Endothelial cell of umbilical vein (primary cell): ENCODE measurements at regions not wholly inside any gene's neighbourhood (a gene's known extent, or its start where the extent isn't known, plus 50 kb on each side); places are given as distances from the start of the nearest gene placed in this dataset.

Experiments
- BruUV-seq: library from RNA; stranded (reverse); fragments of 400-500 nt; replicated peaks from 2 replicates; lab custom pipeline; 2021; lab: Mats Ljungman, UMichigan
- CTCF ChIA-PET: fragments of 300-600, 350-600 bp; sonication (Branson Sonifier 250); formaldehyde crosslinking; loops from one replicate; lab custom pipeline; 2021; ENCODE audit warnings: antibody characterized with exemption, inconsistent platforms; lab: Charles Lee
- POLR2A ChIA-PET: fragments of 300-600, 350-600 bp; sonication (Branson Sonifier 250); formaldehyde crosslinking; loops from one replicate; lab custom pipeline; 2021; ENCODE audit warnings: antibody characterized with exemption, inconsistent platforms; lab: Charles Lee
- DNase-seq: peaks from one replicate; pipeline ENCODE4 v3.0.0-alpha.2; 2011; ENCODE audit warnings: low read depth, low spot score
- FAIRE-seq: peaks from 2 replicates; lab custom pipeline; 2011; peaks lifted over from hg19 to GRCh38; lab: Jason Lieb, UNC
- H2AFZ ChIP-seq: 2 replicates; pipeline ENCODE4 v1.6.0; 2012; ENCODE audit warnings: low read depth, low read length, control low read depth, inconsistent platforms
- H3K27ac ChIP-seq: 2 replicates; pipeline ENCODE4 v1.5.1; 2011; ENCODE audit warnings: low read depth, mild to moderate bottlenecking, control low read depth, low read length, moderate library complexity; ENCODE audit not compliant: insufficient read depth
- H3K27me3 ChIP-seq, 2 experiments: 2 replicates each; pipeline versions ENCODE4 v1.6.0 to v1.6.1; 2011; ENCODE audit warnings: low read length in 2 of 2, mixed read lengths in 1 of 2; ENCODE audit not compliant: control insufficient read depth in 2 of 2, insufficient read depth in 2 of 2
- H3K36me3 ChIP-seq, 2 experiments: 2 replicates in 1 of 2; 3 replicates in 1 of 2; pipeline ENCODE4 v1.5.1; 2011; ENCODE audit warnings: low read length in 2 of 2, mild to moderate bottlenecking in 1 of 2, moderate library complexity in 1 of 2; ENCODE audit not compliant: control insufficient read depth in 2 of 2, insufficient read depth in 2 of 2; ENCODE audit errors: extremely low read depth in 1 of 2
- H3K4me1 ChIP-seq: 3 replicates; pipeline ENCODE4 v1.5.1; 2011; ENCODE audit warnings: mild to moderate bottlenecking, low read length; ENCODE audit not compliant: control insufficient read depth, insufficient read depth; ENCODE audit errors: extremely low read depth
- H3K4me2 ChIP-seq: 2 replicates; pipeline ENCODE4 v1.6.1; 2011; ENCODE audit warnings: low read length, control low read depth, mixed read lengths; ENCODE audit not compliant: insufficient read depth
- H3K4me3 ChIP-seq, 3 experiments: fragments of 200-600 bp in 1 of 3; sonication (generic), shearing (Covaris generic) in 1 of 3; replicated peaks in 1 of 3; 2 replicates each; pipeline ENCODE4 v1.5.1; 2011 to 2016; ENCODE audit warnings: control low read depth in 3 of 3, low read length in 3 of 3, mild to moderate bottlenecking in 2 of 3, inconsistent platforms in 1 of 3, low read depth in 1 of 3, moderate library complexity in 1 of 3; ENCODE audit not compliant: insufficient read depth in 1 of 3
- H3K79me2 ChIP-seq: 2 replicates; pipeline ENCODE4 v1.6.0; 2012; ENCODE audit warnings: low read length, inconsistent platforms; ENCODE audit not compliant: control insufficient read depth, insufficient read depth
- H3K9ac ChIP-seq: replicated peaks from 2 replicates; pipeline ENCODE3; 2011; ENCODE audit warnings: low read length, control low read depth; ENCODE audit not compliant: insufficient read depth; ENCODE audit errors: extremely low read depth
- H3K9me1 ChIP-seq: replicated peaks from 3 replicates; pipeline ENCODE4 v1.6.0; 2011; ENCODE audit warnings: mild to moderate bottlenecking, low read length; ENCODE audit not compliant: control insufficient read depth, insufficient read depth; ENCODE audit errors: extremely low read depth
- H3K9me3 ChIP-seq: replicated peaks from 2 replicates; pipeline ENCODE4 v1.5.1; 2012; ENCODE audit warnings: low read length, inconsistent platforms; ENCODE audit not compliant: control insufficient read depth, insufficient read depth
- H4K20me1 ChIP-seq: replicated peaks from 2 replicates; pipeline ENCODE3; 2011; ENCODE audit warnings: mild to moderate bottlenecking, low read length; ENCODE audit not compliant: control insufficient read depth, insufficient read depth; ENCODE audit errors: extremely low read depth
- EZH2 ChIP-seq: IDR thresholded peaks from 2 replicates; pipeline ENCODE4 v1.6.1; 2012; ENCODE audit warnings: borderline replicate concordance, low read depth, mild to moderate bottlenecking, moderate library complexity, low read length, inconsistent platforms; ENCODE audit not compliant: severe bottlenecking
- FOS ChIP-seq: IDR thresholded peaks from 2 replicates; pipeline ENCODE4 v1.6.1; 2011; ENCODE audit warnings: mild to moderate bottlenecking, low read length, moderate library complexity, borderline replicate concordance; ENCODE audit not compliant: insufficient read depth
- GATA2 ChIP-seq: IDR thresholded peaks from 2 replicates; pipeline ENCODE4 v1.7.0; 2011; ENCODE audit warnings: low read depth, mild to moderate bottlenecking, moderate library complexity, mixed read lengths, low read length; ENCODE audit not compliant: insufficient read length, insufficient read depth
- JUN ChIP-seq: IDR thresholded peaks from 2 replicates; pipeline ENCODE4 v1.6.1; 2011; ENCODE audit warnings: borderline replicate concordance, low read depth; ENCODE audit not compliant: insufficient read length, insufficient read depth
- MAX ChIP-seq: IDR thresholded peaks from 2 replicates; pipeline ENCODE4 v1.6.1; 2011; ENCODE audit not compliant: insufficient read depth, insufficient read length
- MYC ChIP-seq: IDR thresholded peaks from one replicate; pipeline ENCODE4 v1.6.1; 2011; ENCODE audit warnings: mild to moderate bottlenecking, low read depth, low read length
- POLR2A ChIP-seq: IDR thresholded peaks from 2 replicates; pipeline ENCODE4 v1.6.1; 2012; ENCODE audit warnings: low read depth, mild to moderate bottlenecking, control low read depth, low read length
- POLR2AphosphoS5 ChIP-seq: IDR thresholded peaks from 2 replicates; pipeline ENCODE4 v1.6.1; 2012; ENCODE audit warnings: low read depth, mild to moderate bottlenecking, control low read depth, low read length, moderate library complexity; ENCODE audit not compliant: insufficient read depth
- dilution Hi-C: fragments of 300-500 bp; cut with MboI; formaldehyde crosslinking; loops from one replicate; pipeline ENCODE4 v1.15.0; 2019; ENCODE audit warnings: low sequenced_read_pairs; ENCODE audit not compliant: extremely low pct_ligation_motif_present
- intact Hi-C: fragments of 100-400 bp; cut with micrococcal nuclease; formaldehyde crosslinking; loops from one replicate; pipeline ENCODE4 v1.10.0; 2022
- TF ChIP-seq, protein P1 (sequence below), 2 donors: IDR thresholded peaks; 1 replicate in 1 of 2; 2 replicates in 1 of 2; pipeline ENCODE4 v1.5.1; 2011; ENCODE audit warnings: low read length in 2 of 2, mild to moderate bottlenecking in 2 of 2, moderate library complexity in 2 of 2, control low read depth in 1 of 2, inconsistent platforms in 1 of 2, low read depth in 1 of 2; ENCODE audit not compliant: insufficient read depth in 1 of 2; ENCODE audit errors: extremely low read depth in 1 of 2

- H3K4me1 ChIP-seq, result no peaks in the 10 kb centered on the region
- no peak overlapping the region for H3K4me3 ChIP-seq
- no peak overlapping the region for H3K27ac ChIP-seq
- no peaks in the 10 kb centered on the region for H3K36me3 ChIP-seq
- no peaks in the 10 kb centered on the region for H3K9me1 ChIP-seq
- H3K9me3 ChIP-seq, result no peaks in the 10 kb centered on the region
- H3K4me2 ChIP-seq, result no peak overlapping the region
- DNase-seq (peak; percentile 3), FAIRE-seq (no peak)
- intact Hi-C loops (no loop called here), dilution Hi-C loops (no loop called here)
- no peaks in the 10 kb centered on the region for H3K27me3 ChIP-seq
- no peaks in the 10 kb centered on the region for H4K20me1 ChIP-seq
- H2AFZ ChIP-seq, result no peak overlapping the region
- H3K9ac ChIP-seq, result no peak overlapping the region
- ChIA-PET CTCF (no interaction called here), POLR2A (no interaction called here)
- BruUV-seq, result no TSS peak
- no peak for TF ChIP-seq GATA2
- TF ChIP-seq MAX, result no peak
- TF ChIP-seq EZH2, result no peak
- no peak for TF ChIP-seq JUN
- TF ChIP-seq MYC, result no peak
- no peak for TF ChIP-seq FOS
- no peak for TF ChIP-seq POLR2AphosphoS5
- TF ChIP-seq, protein P1, sequence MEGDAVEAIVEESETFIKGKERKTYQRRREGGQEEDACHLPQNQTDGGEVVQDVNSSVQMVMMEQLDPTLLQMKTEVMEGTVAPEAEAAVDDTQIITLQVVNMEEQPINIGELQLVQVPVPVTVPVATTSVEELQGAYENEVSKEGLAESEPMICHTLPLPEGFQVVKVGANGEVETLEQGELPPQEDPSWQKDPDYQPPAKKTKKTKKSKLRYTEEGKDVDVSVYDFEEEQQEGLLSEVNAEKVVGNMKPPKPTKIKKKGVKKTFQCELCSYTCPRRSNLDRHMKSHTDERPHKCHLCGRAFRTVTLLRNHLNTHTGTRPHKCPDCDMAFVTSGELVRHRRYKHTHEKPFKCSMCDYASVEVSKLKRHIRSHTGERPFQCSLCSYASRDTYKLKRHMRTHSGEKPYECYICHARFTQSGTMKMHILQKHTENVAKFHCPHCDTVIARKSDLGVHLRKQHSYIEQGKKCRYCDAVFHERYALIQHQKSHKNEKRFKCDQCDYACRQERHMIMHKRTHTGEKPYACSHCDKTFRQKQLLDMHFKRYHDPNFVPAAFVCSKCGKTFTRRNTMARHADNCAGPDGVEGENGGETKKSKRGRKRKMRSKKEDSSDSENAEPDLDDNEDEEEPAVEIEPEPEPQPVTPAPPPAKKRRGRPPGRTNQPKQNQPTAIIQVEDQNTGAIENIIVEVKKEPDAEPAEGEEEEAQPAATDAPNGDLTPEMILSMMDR (IDR thresholded peaks at IDR 0.05; ENCODE audit: extremely low read depth in 1 of 2, insufficient read depth in 1 of 2, low read depth in 1 of 2, low read length in 2 of 2), result no peak
- TF ChIP-seq POLR2A, result no peak
- H3K79me2 ChIP-seq, result no peaks in the 10 kb centered on the region
Measured at GRCh38 chr2:176774766-176775451, 437.7 kb upstream of the HNRNPA3 start.
